H1 (cell line): ENCODE measurements at regions not wholly inside any gene's neighbourhood (a gene's known extent, or its start where the extent isn't known, plus 50 kb on each side); places are given as distances from the start of the nearest gene placed in this dataset.

ENCODE experiments used
- CTCF ChIA-PET: fragments of 300-600 bp; sonication (Branson Sonifier 250); formaldehyde crosslinking; loops from one replicate; lab custom pipeline; 2021; ENCODE audit not compliant: partially characterized antibody; lab: Charles Lee
- POLR2A ChIA-PET: fragments of 300-600 bp; sonication (Branson Sonifier 250); formaldehyde crosslinking; loops from one replicate; lab custom pipeline; 2021; ENCODE audit warnings: inconsistent platforms; ENCODE audit not compliant: partially characterized antibody; lab: Charles Lee
- DNase-seq, 2 experiments: peaks; one replicate each; pipeline versions ENCODE4 v3.0.0 to v3.0.0-alpha.2; 2010 to 2022; ENCODE audit warnings: low spot score in 2 of 2, low read depth in 1 of 2, mixed read lengths in 1 of 2
- FAIRE-seq: peaks from 2 replicates; lab custom pipeline; 2011; peaks lifted over from hg19 to GRCh38; lab: Jason Lieb, UNC
- H2AFZ ChIP-seq: 2 replicates; pipeline ENCODE4 v1.8.1; 2012; ENCODE audit warnings: low read length, inconsistent platforms
- H2AK5ac ChIP-seq: 2 replicates; pipeline ENCODE4 v1.6.1; 2013; ENCODE audit warnings: low read depth, low read length
- H2BK120ac ChIP-seq: replicated peaks from 2 replicates; pipeline ENCODE3; 2013; ENCODE audit warnings: low read depth, low read length, inconsistent platforms
- H2BK12ac ChIP-seq: 2 replicates; pipeline ENCODE4 v1.6.1; 2013; ENCODE audit warnings: low read depth, low read length
- H2BK15ac ChIP-seq: 2 replicates; pipeline ENCODE4 v1.6.1; 2013; ENCODE audit warnings: low read length
- H2BK20ac ChIP-seq: 2 replicates; pipeline ENCODE4 v1.6.1; 2013; ENCODE audit warnings: low read length
- H2BK5ac ChIP-seq: 2 replicates; pipeline ENCODE4 v1.6.1; 2013; ENCODE audit warnings: low read depth, low read length
- H3K14ac ChIP-seq: 2 replicates; pipeline ENCODE4 v1.6.1; 2013; ENCODE audit warnings: inconsistent platforms; ENCODE audit not compliant: insufficient read length
- H3K18ac ChIP-seq: 2 replicates; pipeline ENCODE4 v1.6.1; 2013; ENCODE audit warnings: low read length; ENCODE audit errors: extremely low read depth
- H3K23ac ChIP-seq: 2 replicates; pipeline ENCODE4 v1.6.1; 2013; ENCODE audit warnings: inconsistent platforms; ENCODE audit not compliant: insufficient read length
- H3K23me2 ChIP-seq: 2 replicates; pipeline ENCODE4 v1.6.1; 2013; ENCODE audit warnings: low read depth, low read length
- H3K27ac ChIP-seq: 2 replicates; pipeline ENCODE4 v1.6.1; 2011; ENCODE audit warnings: low read depth, low read length, inconsistent platforms
- H3K27me3 ChIP-seq, 4 experiments: replicated peaks in 1 of 4; 1 replicate in 1 of 4; 2 replicates in 3 of 4; pipeline versions ENCODE4 v1.6.1 to v1.8.1; 2011 to 2013; ENCODE audit warnings: low read length in 3 of 4, mild to moderate bottlenecking in 3 of 4, inconsistent platforms in 2 of 4, mixed read lengths in 2 of 4, moderate library complexity in 1 of 4; ENCODE audit not compliant: control insufficient read depth in 3 of 4, insufficient read depth in 3 of 4; ENCODE audit errors: extremely low read depth in 1 of 4
- H3K36me3 ChIP-seq, 4 experiments: 2 replicates each; pipeline versions ENCODE4 v1.6.1 to v1.8.1; 2011 to 2013; ENCODE audit warnings: mild to moderate bottlenecking in 4 of 4, low read length in 3 of 4, moderate library complexity in 2 of 4, control low read depth in 1 of 4, inconsistent platforms in 1 of 4; ENCODE audit not compliant: insufficient read depth in 4 of 4, control insufficient read depth in 2 of 4
- H3K4ac ChIP-seq: replicated peaks from 2 replicates; pipeline ENCODE3; 2013; ENCODE audit warnings: low read length, low read depth, mixed read lengths, inconsistent platforms; ENCODE audit not compliant: insufficient read length
- H3K4me1 ChIP-seq, 4 experiments: replicated peaks in 1 of 4; 1 replicate in 1 of 4; 2 replicates in 3 of 4; pipeline versions ENCODE4 v1.6.1 to v1.8.1; 2011 to 2013; ENCODE audit warnings: low read length in 3 of 4, inconsistent platforms in 2 of 4, mixed read lengths in 1 of 4; ENCODE audit not compliant: insufficient read depth in 4 of 4, control insufficient read depth in 3 of 4
- H3K4me2 ChIP-seq, 2 experiments: 2 replicates each; pipeline versions ENCODE4 v1.6.1 to v1.8.1; 2011 to 2013; ENCODE audit warnings: low read depth in 2 of 2, low read length in 2 of 2, control low read depth in 1 of 2, inconsistent platforms in 1 of 2, mild to moderate bottlenecking in 1 of 2; ENCODE audit not compliant: insufficient read depth in 1 of 2
- H3K4me3 ChIP-seq, 4 experiments: fragments of 200-600, 300-600 bp in 1 of 4; sonication (generic), shearing (Covaris generic), sonication (Bioruptor Twin) in 1 of 4; 2 replicates each; pipeline versions ENCODE4 v1.5.1 to v1.8.1; 2011 to 2016; ENCODE audit warnings: low read length in 4 of 4, low read depth in 3 of 4, control low read depth in 2 of 4, inconsistent platforms in 2 of 4, mild to moderate bottlenecking in 2 of 4, mixed read lengths in 1 of 4, moderate library complexity in 1 of 4; ENCODE audit not compliant: insufficient read depth in 2 of 4; ENCODE audit errors: extremely low read depth in 1 of 4
- H3K56ac ChIP-seq: replicated peaks from 2 replicates; pipeline ENCODE3; 2013; ENCODE audit warnings: low read depth, mild to moderate bottlenecking, mixed read lengths, low read length, inconsistent platforms; ENCODE audit not compliant: insufficient read length
- H3K79me1 ChIP-seq: 2 replicates; pipeline ENCODE4 v1.6.1; 2013; ENCODE audit warnings: low read depth, low read length, control low read depth
- H3K79me2 ChIP-seq, 2 experiments: 2 replicates each; pipeline versions ENCODE4 v1.6.1 to v1.8.1; 2012 to 2013; ENCODE audit warnings: low read length in 2 of 2, mild to moderate bottlenecking in 2 of 2, inconsistent platforms in 1 of 2; ENCODE audit not compliant: insufficient read depth in 2 of 2, control insufficient read depth in 1 of 2
- H3K9ac ChIP-seq, 4 experiments: replicated peaks in 1 of 4; 1 replicate in 1 of 4; 2 replicates in 3 of 4; pipeline versions ENCODE4 v1.6.1 to v1.8.1; 2011 to 2013; ENCODE audit warnings: low read depth in 3 of 4, low read length in 3 of 4, control low read depth in 2 of 4, mild to moderate bottlenecking in 2 of 4, moderate library complexity in 2 of 4, inconsistent platforms in 1 of 4; ENCODE audit errors: extremely low read depth in 1 of 4
- H3K9me3 ChIP-seq, 2 experiments: 2 replicates each; pipeline versions ENCODE4 v1.6.1 to v1.8.1; 2012 to 2013; ENCODE audit warnings: mild to moderate bottlenecking in 2 of 2, moderate library complexity in 2 of 2, control low read depth in 1 of 2, inconsistent platforms in 1 of 2, low read depth in 1 of 2, low read length in 1 of 2, mixed read lengths in 1 of 2; ENCODE audit not compliant: insufficient read depth in 2 of 2
- H4K20me1 ChIP-seq, 2 experiments: replicated peaks in 1 of 2; 2 replicates each; pipeline versions ENCODE3 to v1.8.1; 2011 to 2013; ENCODE audit warnings: inconsistent platforms in 2 of 2, low read length in 2 of 2, mild to moderate bottlenecking in 1 of 2; ENCODE audit not compliant: insufficient read depth in 2 of 2, control insufficient read depth in 1 of 2
- H4K5ac ChIP-seq: 2 replicates; pipeline ENCODE4 v1.6.1; 2013; ENCODE audit warnings: low read length, low read depth, mixed read lengths, inconsistent platforms; ENCODE audit not compliant: insufficient read length
- H4K8ac ChIP-seq: 2 replicates; pipeline ENCODE4 v1.8.0; 2013; ENCODE audit warnings: mild to moderate bottlenecking, moderate library complexity, low read length, inconsistent platforms; ENCODE audit not compliant: insufficient read depth; ENCODE audit errors: extremely low read depth
- H4K91ac ChIP-seq: replicated peaks from 2 replicates; pipeline ENCODE3; 2013; ENCODE audit warnings: low read length, mixed read lengths, inconsistent platforms; ENCODE audit not compliant: insufficient read length
- BACH1 ChIP-seq: IDR thresholded peaks from 2 replicates; pipeline ENCODE4 v1.6.1; 2012; ENCODE audit warnings: low read length, improper control_type of control experiment
- KDM4A ChIP-seq: IDR thresholded peaks from one replicate; pipeline ENCODE4 v1.7.1; 2012; ENCODE audit warnings: low read depth, mild to moderate bottlenecking, moderate library complexity, low read length, inconsistent platforms; ENCODE audit not compliant: severe bottlenecking
- POU5F1 ChIP-seq: IDR thresholded peaks from 2 replicates; pipeline ENCODE4 v1.6.1; 2011; ENCODE audit warnings: low read depth, mild to moderate bottlenecking, low read length, moderate library complexity
- RNF2 ChIP-seq: fragments of 200-900, 300-1000 bp; sonication (generic); IDR thresholded peaks from 2 replicates; pipeline ENCODE4 v1.7.1; 2016; ENCODE audit warnings: borderline replicate concordance, low read depth, mild to moderate bottlenecking, antibody characterized with exemption, low read length; ENCODE audit not compliant: poor library complexity, severe bottlenecking; ENCODE audit errors: missing control alignments
- WGBS, 2 experiments: shearing (Covaris generic) in 1 of 2; methylation state at CpG; one replicate each; pipeline versions ENCODE4 v1.1.6 to v1.1.7; 2013 to 2015; ENCODE audit warnings: low lambda C conversion rate in 2 of 2, mixed read lengths in 2 of 2, inconsistent platforms in 1 of 2, low coverage in 1 of 2, missing lambda C conversion rate in 1 of 2; ENCODE audit not compliant: insufficient replicate concordance in 2 of 2, insufficient coverage in 1 of 2, insufficient read length in 1 of 2; ENCODE audit errors: extremely low coverage in 1 of 2, missing lambda C conversion rate in 1 of 2; 5-methylcytosine and 5-hydroxymethylcytosine counted together

DNA sequence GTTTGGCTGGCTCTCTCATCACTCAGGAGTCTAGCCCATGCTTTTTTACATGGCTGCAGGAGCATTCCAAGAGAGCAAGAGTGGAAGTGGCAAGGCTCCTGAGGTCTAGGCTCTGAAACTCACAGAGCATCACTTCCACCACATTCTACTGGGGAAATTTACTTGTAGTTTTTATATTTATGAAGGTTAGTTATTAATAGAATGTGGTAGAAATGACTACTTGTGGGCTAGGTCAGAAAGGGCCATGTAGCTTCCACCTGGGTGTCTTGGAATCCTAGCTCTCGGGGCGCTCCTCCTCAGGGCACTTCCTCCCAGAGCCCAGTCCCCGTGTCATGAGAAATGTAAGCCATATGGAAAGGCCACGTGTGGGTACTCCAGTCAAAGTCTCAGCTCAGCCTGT, 127.0 kb upstream of the CASK start:
- FAIRE-seq (no peak), DNase-seq (no peak)
- WGBS, 2 experiments = 90% methylated on average over 4 of the region's 4 CpGs; no CpG with 5 or more reads in 1 of the 2 experiments
- TF ChIP-seq RNF2 = no peak
- no peak for TF ChIP-seq KDM4A
- TF ChIP-seq BACH1 = no peak
- TF ChIP-seq POU5F1 = no peak

More for the DNA sequence above, 127.0 kb upstream of the CASK start:
- no peak overlapping the region for H3K27ac ChIP-seq
- H3K4ac ChIP-seq = no peak overlapping the region
- H3K23ac ChIP-seq = no peak overlapping the region
- no peak overlapping the region for H2BK12ac ChIP-seq
- no peak overlapping the region for H4K91ac ChIP-seq
- no peak overlapping the region for H3K56ac ChIP-seq
- H2AK5ac ChIP-seq = no peak overlapping the region
- H3K36me3 ChIP-seq = no peaks in the 10 kb centered on the region
- no peaks in the 10 kb centered on the region for H3K79me1 ChIP-seq
- H4K5ac ChIP-seq = no peak overlapping the region
- no peaks in the 10 kb centered on the region for H3K79me2 ChIP-seq
- no peak overlapping the region for H4K8ac ChIP-seq
- H3K14ac ChIP-seq = no peak overlapping the region
- no peaks in the 10 kb centered on the region for H3K27me3 ChIP-seq
- H3K18ac ChIP-seq = no peak overlapping the region
- CTCF ChIA-PET = no interaction called here
- no peak overlapping the region for H2AFZ ChIP-seq
- H3K9ac ChIP-seq = no peak overlapping the region
- H2BK20ac ChIP-seq = no peak overlapping the region
- H3K9me3 ChIP-seq = no peaks in the 10 kb centered on the region
- H2BK15ac ChIP-seq = no peak overlapping the region
- no peak overlapping the region for H3K4me3 ChIP-seq
- no peaks in the 10 kb centered on the region for H3K4me1 ChIP-seq
- no peak overlapping the region for H2BK5ac ChIP-seq
- no peak overlapping the region for H3K4me2 ChIP-seq
- no peaks in the 10 kb centered on the region for H4K20me1 ChIP-seq
- H2BK120ac ChIP-seq = no peak overlapping the region
- no peaks in the 10 kb centered on the region for H3K23me2 ChIP-seq
- POLR2A ChIA-PET = no interaction called here
